GM21723 (cell line): ENCODE measurements at regions not wholly inside any gene's neighbourhood (a gene's known extent, or its start where the extent isn't known, plus 50 kb on each side); places are given as distances from the start of the nearest gene placed in this dataset.
"Not testable (repeated sequence)": the region's sequence is repeated elsewhere in the genome, so short reads cannot be mapped to it uniquely, and the experiment has no call there.

ENCODE experiments used
- ATAC-seq: cut with Tn5 transposase; IDR thresholded peaks from one replicate; pipeline ENCODE4 v1.9.1; 2021; ENCODE audit warnings: mild to moderate bottlenecking, moderate library complexity; ENCODE audit not compliant: unreplicated experiment

GRCh38 chr14:106591539-106591938, 1065.2 kb downstream of the TMEM121 start:
- ATAC-seq: not testable (repeated sequence)

DNA sequence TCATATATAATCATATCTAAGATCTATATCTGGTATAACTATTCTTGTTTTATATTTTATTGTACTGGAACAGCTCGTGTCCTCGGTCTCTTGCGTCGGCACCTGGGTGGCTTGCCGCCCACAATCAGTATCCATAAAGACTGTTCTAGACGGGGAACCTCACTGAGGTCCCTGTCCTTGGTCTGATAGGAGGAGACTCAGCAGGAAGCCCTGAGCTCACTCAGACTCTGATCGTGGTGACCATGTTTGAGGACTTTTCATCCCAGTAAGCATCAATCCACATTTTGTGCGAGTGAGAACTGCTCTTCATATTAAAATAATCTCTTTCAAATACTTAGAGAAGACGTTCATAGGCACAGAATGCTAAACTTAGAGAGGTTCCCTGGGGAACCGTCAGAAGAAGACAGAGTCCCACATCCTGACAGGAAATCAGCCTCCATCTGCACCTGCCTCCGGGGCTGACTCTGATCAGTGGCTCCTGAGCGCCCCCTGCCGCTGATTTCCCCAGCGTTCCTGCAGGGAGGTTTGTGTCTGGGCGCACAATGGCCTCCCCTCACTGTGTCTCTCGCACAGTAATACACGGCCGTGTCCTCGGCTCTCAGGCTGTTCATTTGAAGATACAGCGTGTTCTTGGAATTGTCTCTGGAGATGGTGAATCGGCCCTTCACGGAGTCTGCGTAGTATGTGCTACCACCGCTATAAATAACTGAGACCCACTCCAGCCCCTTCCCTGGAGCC, 1065.9 kb downstream of the TMEM121 start:
- ATAC-seq: not testable (repeated sequence)

- ATAC-seq: no peak
These were observed 1072.8 kb downstream of the TMEM121 start for GRCh38 chr14:106599209-106599608.

- peak; percentile 52 for ATAC-seq
These were observed 1079.4 kb downstream of the TMEM121 start for GRCh38 chr14:106605548-106606448.

- ATAC-seq: no peak
These were observed 1080.6 kb downstream of the TMEM121 start for GRCh38 chr14:106606936-106607335.

DNA sequence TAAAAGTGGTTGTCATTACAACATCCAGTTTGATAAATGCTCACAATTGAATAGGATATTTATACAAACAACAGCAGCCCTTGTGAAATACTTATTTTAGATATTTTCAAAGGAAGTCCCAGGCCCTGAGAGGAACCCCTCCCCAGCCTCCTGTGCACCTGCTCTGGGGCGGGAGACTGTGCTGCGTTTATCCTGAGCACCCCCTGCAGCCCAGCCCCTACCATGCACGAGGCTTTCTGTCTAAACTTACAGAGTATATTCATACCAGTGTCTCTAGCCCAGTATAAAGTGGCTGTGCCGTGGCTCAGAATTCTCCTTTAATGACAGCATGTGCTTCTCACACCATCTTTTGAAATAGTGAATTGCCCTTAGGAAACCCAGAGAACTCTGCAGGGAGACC, 1084.3 kb downstream of the TMEM121 start:
- ATAC-seq: no peak

GRCh38 chr14:106613256-106613655, 1086.9 kb downstream of the TMEM121 start:
- no peak for ATAC-seq

- ATAC-seq: not testable (repeated sequence)
These were observed 1092.1 kb downstream of the TMEM121 start for GRCh38 chr14:106618471-106618951.

DNA sequence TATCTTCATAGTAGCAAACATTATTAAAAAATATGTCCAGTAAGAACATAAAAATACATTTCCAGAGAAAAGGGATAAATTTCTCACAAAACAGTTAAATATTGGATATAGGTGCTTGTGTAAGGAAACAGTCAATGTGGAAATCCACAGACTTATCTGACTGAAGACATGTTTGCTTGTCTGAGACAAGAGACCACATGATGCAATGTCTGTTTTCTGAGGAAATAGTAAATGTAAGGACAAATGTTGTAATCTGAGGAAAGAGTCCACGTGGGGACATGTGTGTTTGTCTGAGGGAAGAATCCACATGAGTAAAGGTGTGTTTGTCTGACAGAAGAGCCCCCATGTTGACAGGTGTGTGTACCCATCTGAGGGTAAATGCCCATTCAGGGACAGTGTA, 1093.2 kb downstream of the TMEM121 start:
- ATAC-seq: no peak

DNA sequence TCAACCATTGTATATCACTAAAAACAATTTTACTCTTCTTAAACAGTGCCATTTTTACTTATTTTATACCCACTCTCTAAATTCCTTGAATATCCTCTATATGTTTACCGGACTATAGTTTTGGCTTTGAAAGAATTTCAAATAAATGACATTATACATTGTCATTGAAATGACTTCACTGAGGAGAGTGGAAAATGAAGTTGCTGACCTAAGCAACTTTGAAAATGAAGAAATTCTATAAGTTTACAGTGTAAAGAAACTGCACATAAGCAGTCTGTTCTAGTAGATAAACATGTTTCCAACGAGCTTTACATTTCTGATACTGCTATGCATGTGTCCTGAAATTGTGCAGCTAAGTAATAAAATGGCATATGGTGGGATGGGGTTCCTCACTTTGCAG, 1094.0 kb downstream of the TMEM121 start:
- ATAC-seq: no peak

DNA sequence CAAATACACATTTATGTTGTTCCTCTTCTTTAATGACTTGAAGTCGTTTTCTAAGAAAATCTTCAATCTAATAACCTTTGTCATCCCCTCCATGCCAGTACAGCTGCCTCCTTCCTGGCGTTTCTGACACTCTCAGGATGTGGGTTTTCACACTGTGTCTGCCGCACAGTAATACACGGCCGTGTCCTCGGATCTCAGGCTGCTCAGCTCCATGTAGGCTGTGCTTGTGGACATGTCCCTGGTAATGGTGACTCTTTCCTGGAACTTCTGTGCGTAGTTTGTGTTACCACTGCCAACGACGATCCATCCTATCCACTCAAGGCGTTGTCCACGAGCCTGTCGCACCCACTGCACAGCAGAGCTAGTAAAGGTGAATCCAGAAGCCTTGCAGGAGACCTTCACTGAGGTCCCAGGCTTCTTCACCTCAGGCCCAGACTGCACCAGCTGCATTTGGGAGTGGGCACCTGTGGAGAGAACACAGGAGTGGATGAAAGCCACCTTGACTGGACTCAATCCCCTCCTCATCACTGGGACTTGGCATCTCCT, 1095.9 kb downstream of the TMEM121 start:
- no peak for ATAC-seq

GRCh38 chr14:106625186-106625585, 1098.8 kb downstream of the TMEM121 start:
- ATAC-seq: no peak

DNA sequence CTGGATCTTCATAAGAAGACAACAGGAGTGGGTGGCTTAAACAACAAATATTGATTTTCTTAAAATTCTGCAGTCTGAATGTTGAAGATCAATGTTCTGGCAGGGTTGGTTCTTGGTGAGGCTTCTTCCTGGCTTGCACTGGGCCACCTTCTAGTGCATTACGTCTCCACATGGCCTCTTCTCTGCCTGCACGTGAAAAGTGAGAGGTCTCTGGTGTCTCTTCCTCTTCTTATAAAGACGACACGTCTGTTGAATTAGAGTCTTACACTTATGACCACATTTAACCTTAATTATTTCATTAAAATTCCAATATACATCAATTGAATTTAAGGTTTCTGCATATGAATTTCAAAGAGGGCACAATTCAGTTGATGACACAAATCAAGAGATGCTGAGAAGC, 1100.1 kb downstream of the TMEM121 start:
- ATAC-seq: not testable (repeated sequence)

DNA sequence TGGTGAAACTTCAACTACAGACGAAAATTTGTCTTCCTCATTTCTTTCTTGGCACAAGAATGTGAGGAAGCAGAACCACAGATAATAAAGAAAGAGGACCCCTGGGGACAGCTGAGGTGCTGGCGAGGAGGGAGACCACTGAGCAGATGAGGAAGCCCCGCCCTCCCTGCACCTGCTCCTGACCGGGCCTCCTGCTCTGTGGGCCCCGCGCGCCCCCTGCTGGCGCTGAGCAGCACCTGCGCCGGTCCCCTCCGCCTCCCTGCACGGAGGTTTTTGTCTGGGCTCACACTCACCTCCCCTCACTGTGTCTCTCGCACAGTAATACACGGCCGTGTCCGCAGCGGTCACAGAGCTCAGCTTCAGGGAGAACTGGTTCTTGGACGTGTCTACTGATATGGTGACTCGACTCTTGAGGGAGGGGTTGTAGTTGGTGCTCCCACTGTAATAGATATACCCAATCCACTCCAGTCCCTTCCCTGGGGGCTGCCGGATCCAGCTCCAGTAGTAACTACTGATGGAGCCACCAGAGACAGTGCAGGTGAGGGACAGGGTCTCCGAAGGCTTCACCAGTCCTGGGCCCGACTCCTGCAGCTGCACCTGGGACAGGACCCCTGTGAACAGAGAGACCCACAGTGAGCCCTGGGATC, 1100.7 kb downstream of the TMEM121 start:
- not testable (repeated sequence) for ATAC-seq

DNA sequence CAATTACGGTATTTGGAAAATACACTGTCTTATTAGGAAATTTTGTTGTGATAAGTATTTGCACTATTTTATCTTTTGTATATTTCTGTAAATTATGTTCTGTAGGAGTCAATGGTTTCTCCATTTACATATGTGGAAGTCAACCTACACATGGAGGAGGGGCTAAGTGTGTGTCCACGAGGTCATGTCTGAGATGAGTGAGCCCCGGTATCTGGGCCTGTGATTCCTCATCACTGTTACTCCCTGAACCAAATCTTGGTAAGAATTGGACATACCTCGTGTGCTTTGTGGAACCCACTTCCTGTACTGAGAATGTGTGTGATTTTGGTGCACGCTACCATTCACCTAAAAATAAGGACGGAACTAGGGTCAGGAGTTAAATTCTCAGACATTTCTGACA, 1105.5 kb downstream of the TMEM121 start:
- no peak for ATAC-seq

GRCh38 chr14:106633721-106634120, 1107.3 kb downstream of the TMEM121 start:
- ATAC-seq: no peak

- no peak for ATAC-seq
These were observed 1109.2 kb downstream of the TMEM121 start for GRCh38 chr14:106635569-106635968.

- ATAC-seq: not testable (repeated sequence)
These were observed 1112.5 kb downstream of the TMEM121 start for GRCh38 chr14:106638786-106639452.

DNA sequence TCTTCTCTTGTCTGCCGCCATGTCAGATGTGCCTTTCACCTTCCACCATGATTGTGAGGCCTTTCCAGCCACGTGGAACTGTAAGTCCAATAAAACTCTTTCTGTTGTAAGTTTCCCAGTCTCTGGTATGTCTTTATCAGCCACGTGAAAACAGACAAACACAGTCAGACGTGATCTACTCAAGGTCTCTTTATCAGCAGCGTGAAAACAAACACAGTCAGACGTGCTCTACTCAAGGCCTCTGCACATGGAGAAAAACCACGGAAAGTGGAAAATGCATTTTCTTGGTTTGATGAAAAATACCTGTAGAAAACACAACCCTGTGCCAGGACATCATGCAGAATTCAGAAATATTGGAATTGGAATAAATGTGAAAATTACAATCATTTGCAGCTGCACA, 1115.7 kb downstream of the TMEM121 start:
- ATAC-seq: no peak

DNA sequence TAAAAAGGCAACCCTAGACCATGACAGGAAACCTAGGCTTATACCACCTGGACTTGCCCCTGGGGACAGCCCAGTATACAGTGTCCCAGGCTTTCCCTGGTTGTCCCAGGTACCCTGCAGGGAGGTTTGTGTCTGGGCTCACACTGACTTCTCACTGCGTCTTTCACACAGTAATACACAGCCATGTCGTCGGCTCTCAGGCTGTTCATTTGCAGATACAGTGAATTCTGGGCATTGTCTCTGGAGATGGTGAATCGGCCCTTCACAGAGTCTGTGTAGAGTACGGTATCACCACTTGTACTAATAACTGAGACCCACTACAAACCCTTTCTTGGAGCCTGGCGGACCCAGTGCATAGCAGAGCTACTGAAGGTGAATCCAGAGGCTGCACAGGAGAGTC, 1116.6 kb downstream of the TMEM121 start:
- ATAC-seq: not testable (repeated sequence)
